ENCODE measurements at regions not wholly inside any gene's neighbourhood (a gene's known extent, or its start where the extent isn't known, plus 50 kb on each side); places are given as distances from the start of the nearest gene placed in this dataset.

DNA sequence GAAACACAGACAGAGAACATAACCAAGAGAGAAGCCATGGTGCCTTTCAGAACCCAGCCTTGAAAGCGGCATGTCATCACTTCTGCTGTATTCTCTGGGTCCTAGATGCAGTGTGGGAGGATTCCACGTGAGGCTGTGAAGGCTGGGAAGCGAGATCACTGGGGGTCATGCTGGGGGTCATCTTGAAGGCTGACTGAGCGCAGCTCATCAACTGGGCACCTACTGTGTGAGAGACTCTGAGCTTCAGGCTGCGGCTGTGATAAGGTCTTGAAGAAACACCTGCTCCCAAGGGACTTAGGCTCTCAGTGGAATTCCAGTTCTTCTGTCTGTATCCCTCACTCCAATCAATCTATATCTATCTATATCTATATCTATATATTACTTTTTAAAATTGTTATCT is 91.8 kb upstream of the KLF13 start:
- Histone ChIP-seq H3K4me1 (ENCODE audit: insufficient read depth, low read length, severe bottlenecking) (peaks cover 53% of the 10 kb centered on the region), H3K9me2 (ENCODE audit: low read depth, low read length) (no peaks in the 10 kb centered on the region), H2AFZ (ENCODE audit: low read length) (no peak overlapping the region), H3K4me3 (ENCODE audit: low read depth, low read length, poor library complexity, severe bottlenecking) (no peak overlapping the region), H3K27me3 (ENCODE audit: insufficient read depth, low read length) (no peaks in the 10 kb centered on the region), H3K79me2 (ENCODE audit: insufficient read depth, low read length) (no peaks in the 10 kb centered on the region), H3K27ac (ENCODE audit: low read depth, low read length, poor library complexity, severe bottlenecking) (no peak overlapping the region), H3K9me3 (ENCODE audit: low read length) (no peaks in the 10 kb centered on the region), H4K20me1 (ENCODE audit: insufficient read depth, low read length) (no peaks in the 10 kb centered on the region), H3K9ac (ENCODE audit: low read length) (no peak overlapping the region), H3K36me3 (ENCODE audit: insufficient read depth, low read length) (no peaks in the 10 kb centered on the region), H3F3A (ENCODE audit: insufficient read depth, low read length) (no peaks in the 10 kb centered on the region), H3K4me2 (ENCODE audit: low read length) (no peak overlapping the region)
- TF ChIP-seq, protein P1, sequence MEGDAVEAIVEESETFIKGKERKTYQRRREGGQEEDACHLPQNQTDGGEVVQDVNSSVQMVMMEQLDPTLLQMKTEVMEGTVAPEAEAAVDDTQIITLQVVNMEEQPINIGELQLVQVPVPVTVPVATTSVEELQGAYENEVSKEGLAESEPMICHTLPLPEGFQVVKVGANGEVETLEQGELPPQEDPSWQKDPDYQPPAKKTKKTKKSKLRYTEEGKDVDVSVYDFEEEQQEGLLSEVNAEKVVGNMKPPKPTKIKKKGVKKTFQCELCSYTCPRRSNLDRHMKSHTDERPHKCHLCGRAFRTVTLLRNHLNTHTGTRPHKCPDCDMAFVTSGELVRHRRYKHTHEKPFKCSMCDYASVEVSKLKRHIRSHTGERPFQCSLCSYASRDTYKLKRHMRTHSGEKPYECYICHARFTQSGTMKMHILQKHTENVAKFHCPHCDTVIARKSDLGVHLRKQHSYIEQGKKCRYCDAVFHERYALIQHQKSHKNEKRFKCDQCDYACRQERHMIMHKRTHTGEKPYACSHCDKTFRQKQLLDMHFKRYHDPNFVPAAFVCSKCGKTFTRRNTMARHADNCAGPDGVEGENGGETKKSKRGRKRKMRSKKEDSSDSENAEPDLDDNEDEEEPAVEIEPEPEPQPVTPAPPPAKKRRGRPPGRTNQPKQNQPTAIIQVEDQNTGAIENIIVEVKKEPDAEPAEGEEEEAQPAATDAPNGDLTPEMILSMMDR (IDR thresholded peaks at IDR 0.05; ENCODE audit: low read length): no peak
- TF ChIP-seq EZH2 (IDR thresholded peaks at IDR 0.05; ENCODE audit: borderline replicate concordance, low read length): no peak

DNA sequence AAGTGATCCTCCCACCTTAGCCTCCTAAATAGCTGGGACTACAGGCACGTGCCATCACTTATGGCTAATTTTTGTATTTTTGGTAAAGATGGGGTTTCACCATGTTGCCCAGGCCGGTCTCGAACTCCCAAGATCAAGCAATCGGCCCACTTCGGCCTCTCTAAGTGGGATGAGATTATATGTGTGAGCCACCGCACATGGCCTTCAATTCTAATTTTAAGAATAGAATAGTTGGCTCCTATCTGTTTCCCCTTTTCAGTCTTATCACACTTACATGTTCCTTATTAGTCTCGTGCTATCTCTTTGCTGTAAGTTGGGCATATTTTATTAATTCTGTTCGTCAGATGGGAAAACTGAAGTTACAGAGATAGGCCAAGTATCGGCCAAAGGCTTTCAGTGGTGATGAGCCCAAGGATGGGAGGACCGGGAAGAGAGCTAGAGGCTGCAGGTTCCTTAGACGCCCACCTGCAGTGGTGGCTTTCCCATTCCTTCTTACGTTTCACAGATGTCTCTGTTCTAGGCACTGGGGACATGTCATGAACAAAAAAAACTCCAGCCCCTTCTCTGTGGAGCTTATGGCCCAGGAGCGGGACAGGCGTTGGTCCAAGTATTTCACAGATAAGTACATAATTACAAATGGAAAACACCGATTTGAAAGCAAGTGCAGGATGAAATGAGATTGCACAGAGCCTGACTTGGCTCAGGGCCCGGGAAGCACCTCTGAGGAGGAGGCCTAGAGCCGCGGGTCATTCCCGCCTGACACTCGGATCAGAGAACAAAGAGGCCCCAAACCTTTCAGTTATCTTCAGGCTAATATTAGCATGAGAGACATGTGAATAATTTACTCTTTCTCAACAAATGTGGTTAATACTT is 91.1 kb upstream of the KLF13 start:
- Histone ChIP-seq H3K4me3 (ENCODE audit: low read depth, low read length, poor library complexity, severe bottlenecking) (no peak overlapping the region), H3K9me2 (ENCODE audit: low read depth, low read length) (no peaks in the 10 kb centered on the region), H3K4me2 (ENCODE audit: low read length) (peak overlapping the region; percentile 32), H3K9ac (ENCODE audit: low read length) (peak overlapping the region; percentile 26; the same call in 1 of the 2 replicates), H4K20me1 (ENCODE audit: insufficient read depth, low read length) (no peaks in the 10 kb centered on the region), H2AFZ (ENCODE audit: low read length) (0 out of 2 replicates have a peak overlapping the region, but pooled peaks have one; percentile 0), H3K9me3 (ENCODE audit: low read length) (no peaks in the 10 kb centered on the region), H3K36me3 (ENCODE audit: insufficient read depth, low read length) (no peaks in the 10 kb centered on the region), H3K4me1 (ENCODE audit: insufficient read depth, low read length, severe bottlenecking) (peaks cover 45% of the 10 kb centered on the region), H3F3A (ENCODE audit: insufficient read depth, low read length) (no peaks in the 10 kb centered on the region), H3K27me3 (ENCODE audit: insufficient read depth, low read length) (no peaks in the 10 kb centered on the region), H3K27ac (ENCODE audit: low read depth, low read length, poor library complexity, severe bottlenecking) (peak overlapping the region; percentile 72), H3K79me2 (ENCODE audit: insufficient read depth, low read length) (no peaks in the 10 kb centered on the region)
- TF ChIP-seq, protein P1 (IDR thresholded peaks at IDR 0.05; ENCODE audit: low read length): no peak
- no peak for TF ChIP-seq EZH2 (IDR thresholded peaks at IDR 0.05; ENCODE audit: borderline replicate concordance, low read length)

DNA sequence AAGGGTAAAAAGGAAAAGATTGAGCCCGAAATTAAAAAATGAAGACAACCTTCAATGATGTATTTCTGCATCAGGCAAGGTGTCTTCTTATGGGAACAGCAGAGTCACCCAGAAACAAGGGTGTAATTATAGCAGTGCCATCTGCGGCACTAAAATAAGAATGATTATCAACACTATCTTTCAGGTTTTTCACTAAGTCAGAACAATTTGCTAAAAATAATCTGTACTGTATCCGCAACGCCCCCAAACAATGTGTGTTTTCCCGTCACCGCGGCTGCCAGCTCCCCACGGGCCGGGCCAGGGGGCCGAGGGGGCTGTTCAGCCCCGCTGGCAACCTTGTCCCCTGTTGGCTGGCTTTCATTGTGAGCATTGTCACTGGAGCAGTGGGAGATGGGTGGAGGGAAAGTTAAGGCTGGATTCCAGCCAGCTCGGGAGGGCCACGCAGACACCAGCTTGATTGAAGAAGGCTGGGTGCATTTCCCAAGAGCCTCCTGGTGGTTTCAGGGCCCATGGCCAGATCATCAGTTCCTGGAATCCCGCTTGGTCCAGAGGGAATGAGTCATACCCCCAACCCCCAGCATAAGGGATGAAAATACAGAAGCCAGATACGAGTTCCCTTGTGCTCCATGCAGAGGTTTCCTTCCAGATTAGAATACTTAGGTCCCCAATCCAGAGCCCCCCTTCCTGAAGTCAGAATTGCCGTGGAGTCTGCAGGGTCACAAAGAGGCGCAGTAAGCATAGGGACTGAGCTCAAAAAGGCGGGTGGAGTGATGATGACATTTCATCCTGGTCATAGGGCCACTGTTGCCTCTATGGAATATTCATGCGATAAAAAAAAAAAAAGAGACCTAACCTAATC is 90.2 kb upstream of the KLF13 start:
- no peaks in the 10 kb centered on the region for H3K9me2 ChIP-seq (ENCODE audit: low read depth, low read length)
- no peaks in the 10 kb centered on the region for H3K9me3 ChIP-seq (ENCODE audit: low read length)
- H3K4me2 ChIP-seq (ENCODE audit: low read length): peak overlapping the region; percentile 32
- peaks cover 37% of the 10 kb centered on the region for H3K4me1 ChIP-seq (ENCODE audit: insufficient read depth, low read length, severe bottlenecking)
- peak overlapping the region; percentile 72 for H3K27ac ChIP-seq (ENCODE audit: low read depth, low read length, poor library complexity, severe bottlenecking)
- no peaks in the 10 kb centered on the region for H3K27me3 ChIP-seq (ENCODE audit: insufficient read depth, low read length)
- no peaks in the 10 kb centered on the region for H3K36me3 ChIP-seq (ENCODE audit: insufficient read depth, low read length)
- no peaks in the 10 kb centered on the region for H3F3A ChIP-seq (ENCODE audit: insufficient read depth, low read length)
- TF ChIP-seq EZH2 (IDR thresholded peaks at IDR 0.05; ENCODE audit: borderline replicate concordance, low read length): no peak
- TF ChIP-seq, protein P1 (IDR thresholded peaks at IDR 0.05; ENCODE audit: low read length): no peak
- H2AFZ ChIP-seq (ENCODE audit: low read length): 0 out of 2 replicates have a peak overlapping the region, but pooled peaks have one; percentile 0
- no peak overlapping the region for H3K4me3 ChIP-seq (ENCODE audit: low read depth, low read length, poor library complexity, severe bottlenecking)
- no peaks in the 10 kb centered on the region for H4K20me1 ChIP-seq (ENCODE audit: insufficient read depth, low read length)
- H3K9ac ChIP-seq (ENCODE audit: low read length): peak overlapping the region; percentile 26; the same call in 1 of the 2 replicates
- no peaks in the 10 kb centered on the region for H3K79me2 ChIP-seq (ENCODE audit: insufficient read depth, low read length)

All from OCI-LY1 (cell line).